Fibroblast of lung (primary cell): ENCODE measurements at regions not wholly inside any gene's neighbourhood (a gene's known extent, or its start where the extent isn't known, plus 50 kb on each side); places are given as distances from the start of the nearest gene placed in this dataset.

ENCODE experiments used
- EZH2 ChIP-seq: IDR thresholded peaks from 2 replicates; pipeline ENCODE4 v1.5.1; 2012; ENCODE audit warnings: low read length, control low read depth, mild to moderate bottlenecking; ENCODE audit errors: missing control alignments
- TF ChIP-seq, protein P1 (sequence below), 2 donors: IDR thresholded peaks in 1 of 2; conservative IDR thresholded peaks in 1 of 2; 1 replicate in 1 of 2; 2 replicates in 1 of 2; pipeline ENCODE4 v1.5.1; 2011 to 2012; ENCODE audit warnings: low read length in 2 of 2, control low read depth in 1 of 2, inconsistent platforms in 1 of 2, low read depth in 1 of 2, mild to moderate bottlenecking in 1 of 2

DNA sequence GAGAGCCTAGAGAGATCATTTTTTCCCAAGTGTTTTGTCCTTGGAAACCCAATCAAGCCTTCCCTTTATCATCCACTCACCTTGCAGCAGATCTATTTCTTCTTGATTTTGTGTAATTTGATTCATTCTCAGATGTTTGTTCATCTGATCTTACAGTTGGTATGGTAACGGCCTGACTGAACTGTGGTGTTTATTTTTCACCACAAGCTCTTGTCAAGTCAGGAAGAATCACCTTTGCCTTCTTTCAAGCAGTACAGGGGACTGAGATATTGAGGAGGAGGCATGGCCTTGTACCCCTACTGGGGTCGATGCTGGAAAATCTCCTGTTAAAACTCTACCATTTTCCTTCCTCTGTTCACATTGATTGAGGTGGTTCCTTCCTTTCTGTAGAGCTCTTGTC is 361.4 kb upstream of the CFAP20DC start:
- TF ChIP-seq, protein P1, sequence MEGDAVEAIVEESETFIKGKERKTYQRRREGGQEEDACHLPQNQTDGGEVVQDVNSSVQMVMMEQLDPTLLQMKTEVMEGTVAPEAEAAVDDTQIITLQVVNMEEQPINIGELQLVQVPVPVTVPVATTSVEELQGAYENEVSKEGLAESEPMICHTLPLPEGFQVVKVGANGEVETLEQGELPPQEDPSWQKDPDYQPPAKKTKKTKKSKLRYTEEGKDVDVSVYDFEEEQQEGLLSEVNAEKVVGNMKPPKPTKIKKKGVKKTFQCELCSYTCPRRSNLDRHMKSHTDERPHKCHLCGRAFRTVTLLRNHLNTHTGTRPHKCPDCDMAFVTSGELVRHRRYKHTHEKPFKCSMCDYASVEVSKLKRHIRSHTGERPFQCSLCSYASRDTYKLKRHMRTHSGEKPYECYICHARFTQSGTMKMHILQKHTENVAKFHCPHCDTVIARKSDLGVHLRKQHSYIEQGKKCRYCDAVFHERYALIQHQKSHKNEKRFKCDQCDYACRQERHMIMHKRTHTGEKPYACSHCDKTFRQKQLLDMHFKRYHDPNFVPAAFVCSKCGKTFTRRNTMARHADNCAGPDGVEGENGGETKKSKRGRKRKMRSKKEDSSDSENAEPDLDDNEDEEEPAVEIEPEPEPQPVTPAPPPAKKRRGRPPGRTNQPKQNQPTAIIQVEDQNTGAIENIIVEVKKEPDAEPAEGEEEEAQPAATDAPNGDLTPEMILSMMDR (conservative IDR thresholded peaks at IDR 0.05 in 1 of 2, IDR thresholded peaks at IDR 0.05 in 1 of 2; ENCODE audit: low read depth in 1 of 2, low read length in 2 of 2): no peak
- no peak for TF ChIP-seq EZH2
